ENCODE measurements at regions not wholly inside any gene's neighbourhood (a gene's known extent, or its start where the extent isn't known, plus 50 kb on each side); places are given as distances from the start of the nearest gene placed in this dataset.

GRCh38 chr1:71262970-71263369 is 182.1 kb upstream of the ZRANB2 start:
- no peak for FAIRE-seq

- no peak for FAIRE-seq
Measured at GRCh38 chr1:71252900-71253299, 172.1 kb upstream of the ZRANB2 start.

GRCh38 chr1:71245246-71245645 is 164.4 kb upstream of the ZRANB2 start:
- no peak for FAIRE-seq

- no peak for FAIRE-seq
Measured at GRCh38 chr1:71242239-71242638, 161.4 kb upstream of the ZRANB2 start.

- no peak for FAIRE-seq
Measured at GRCh38 chr1:71240656-71241055, 159.8 kb upstream of the ZRANB2 start.

- FAIRE-seq: no peak
Measured at GRCh38 chr1:71236503-71236902, 155.7 kb upstream of the ZRANB2 start.

- FAIRE-seq: no peak
Measured at GRCh38 chr1:71233645-71234044, 152.8 kb upstream of the ZRANB2 start.

- no peak for FAIRE-seq
Measured at GRCh38 chr1:71232786-71233185, 152.0 kb upstream of the ZRANB2 start.

GRCh38 chr1:71232166-71232763 is 151.4 kb upstream of the ZRANB2 start:
- FAIRE-seq: no peak

- no peak for FAIRE-seq
Measured at GRCh38 chr1:71231751-71232150, 150.9 kb upstream of the ZRANB2 start.

GRCh38 chr1:71228742-71229365 is 148.0 kb upstream of the ZRANB2 start:
- FAIRE-seq: no peak

- no peak for FAIRE-seq
Measured at GRCh38 chr1:71228241-71228640, 147.4 kb upstream of the ZRANB2 start.

- FAIRE-seq: no peak
Measured at GRCh38 chr1:71224741-71225377, 144.0 kb upstream of the ZRANB2 start.

GRCh38 chr1:71223641-71224340 is 143.0 kb upstream of the ZRANB2 start:
- FAIRE-seq: no peak

- no peak for FAIRE-seq
Measured at GRCh38 chr1:71222668-71223067, 141.8 kb upstream of the ZRANB2 start.

- no peak for FAIRE-seq
Measured at GRCh38 chr1:71210718-71211117, 129.9 kb upstream of the ZRANB2 start.

GRCh38 chr1:71203241-71203640 is 122.4 kb upstream of the ZRANB2 start:
- no peak for FAIRE-seq

GRCh38 chr1:71200503-71200902 is 119.7 kb upstream of the ZRANB2 start:
- FAIRE-seq: no peak

- FAIRE-seq: peak; percentile 87
Measured at GRCh38 chr1:71196685-71197084, 115.8 kb upstream of the ZRANB2 start.

GRCh38 chr1:71193153-71193552 is 112.3 kb upstream of the ZRANB2 start:
- FAIRE-seq: no peak

- FAIRE-seq: no peak
Measured at GRCh38 chr1:71191520-71191919, 110.7 kb upstream of the ZRANB2 start.

- no peak for FAIRE-seq
Measured at GRCh38 chr1:71190843-71191242, 110.0 kb upstream of the ZRANB2 start.

GRCh38 chr1:71184410-71184809 is 103.6 kb upstream of the ZRANB2 start:
- FAIRE-seq: no peak

GRCh38 chr1:71179997-71180396 is 99.2 kb upstream of the ZRANB2 start:
- no peak for FAIRE-seq
